ENCODE measurements at regions not wholly inside any gene's neighbourhood (a gene's known extent, or its start where the extent isn't known, plus 50 kb on each side); places are given as distances from the start of the nearest gene placed in this dataset.
A peak's percentile ranks its signal among the peaks of the same experiment; 100 is the strongest.

GRCh38 chr12:24304285-24304684 is 354.8 kb upstream of the SOX5 start:
- ATAC-seq = no peak
- no peak for DNase-seq (ENCODE audit: low spot score)
- no peaks in the 10 kb centered on the region for H3K4me1 Mint-ChIP-seq (ENCODE audit: low read depth in 2 of 2)
- no peaks in the 10 kb centered on the region for H3K36me3 Mint-ChIP-seq
- H3K9me3 Mint-ChIP-seq = peaks cover 8% of the 10 kb centered on the region
- H3K4me3 Mint-ChIP-seq = no peak overlapping the region
- no peaks in the 10 kb centered on the region for H3K27me3 Mint-ChIP-seq
- H3K27ac Mint-ChIP-seq = no peak overlapping the region

DNA sequence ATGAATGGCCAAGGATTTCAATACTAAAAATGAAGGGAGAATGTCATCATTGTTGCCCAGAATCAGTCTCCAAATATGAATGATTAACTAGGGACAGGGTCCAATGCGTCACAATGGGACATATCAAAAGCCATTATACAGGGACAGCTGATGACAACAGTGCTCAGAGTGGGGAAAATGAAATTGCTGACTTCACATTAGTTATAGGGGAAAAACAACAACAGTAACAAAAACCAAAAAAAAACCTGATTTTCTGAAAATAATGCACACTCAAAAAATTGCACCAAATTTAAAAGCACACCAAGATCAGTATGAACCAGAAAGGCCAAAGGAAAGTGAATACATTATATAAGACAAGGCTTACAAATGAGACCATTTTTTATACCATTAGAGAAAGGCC is 353.2 kb upstream of the SOX5 start:
- ATAC-seq (no peak), DNase-seq (ENCODE audit: low spot score) (no peak)
- no peaks in the 10 kb centered on the region for H3K4me1 Mint-ChIP-seq (ENCODE audit: low read depth in 2 of 2)
- no peak overlapping the region for H3K4me3 Mint-ChIP-seq
- no peak overlapping the region for H3K27ac Mint-ChIP-seq
- H3K27me3 Mint-ChIP-seq = no peaks in the 10 kb centered on the region
- H3K9me3 Mint-ChIP-seq = peaks cover 3% of the 10 kb centered on the region
- H3K36me3 Mint-ChIP-seq = no peaks in the 10 kb centered on the region

DNA sequence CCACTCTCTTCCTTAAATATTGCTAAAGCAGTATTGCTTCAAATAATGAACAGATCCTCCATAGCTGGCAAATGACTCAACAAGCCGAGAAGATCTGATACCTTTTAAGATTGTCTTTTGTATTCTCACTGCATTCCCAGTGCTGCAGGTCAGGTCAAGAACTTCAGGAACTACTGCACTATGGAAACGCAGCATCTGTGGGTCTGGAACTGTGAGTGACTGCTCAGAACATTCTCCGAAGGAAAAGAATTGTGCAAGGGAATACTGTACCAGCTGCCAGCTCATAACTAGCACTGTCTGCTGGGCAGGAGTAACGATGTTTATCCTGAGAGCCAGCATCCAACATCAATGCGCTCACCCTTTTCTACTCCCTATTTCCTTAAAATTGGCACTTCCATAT is 348.0 kb upstream of the SOX5 start:
- Mint-ChIP-seq H3K4me1 (ENCODE audit: low read depth in 2 of 2) (no peaks in the 10 kb centered on the region), H3K27me3 (no peaks in the 10 kb centered on the region), H3K27ac (no peak overlapping the region), H3K9me3 (no peaks in the 10 kb centered on the region), H3K4me3 (no peak overlapping the region), H3K36me3 (no peaks in the 10 kb centered on the region)
- no peak for DNase-seq (ENCODE audit: low spot score)
- ATAC-seq = no peak

GRCh38 chr12:24293549-24293948 is 344.1 kb upstream of the SOX5 start:
- DNase-seq (ENCODE audit: low spot score) = no peak
- H3K9me3 Mint-ChIP-seq = no peaks in the 10 kb centered on the region
- no peaks in the 10 kb centered on the region for H3K4me1 Mint-ChIP-seq (ENCODE audit: low read depth in 2 of 2)
- H3K36me3 Mint-ChIP-seq = no peaks in the 10 kb centered on the region
- no peaks in the 10 kb centered on the region for H3K27me3 Mint-ChIP-seq
- ATAC-seq = no peak
- no peak overlapping the region for H3K4me3 Mint-ChIP-seq
- no peak overlapping the region for H3K27ac Mint-ChIP-seq

GRCh38 chr12:24287963-24288362 is 338.5 kb upstream of the SOX5 start:
- no peaks in the 10 kb centered on the region for H3K4me1 Mint-ChIP-seq (ENCODE audit: low read depth in 2 of 2)
- H3K9me3 Mint-ChIP-seq = no peaks in the 10 kb centered on the region
- H3K27ac Mint-ChIP-seq = no peak overlapping the region
- H3K4me3 Mint-ChIP-seq = no peak overlapping the region
- ATAC-seq (no peak), DNase-seq (ENCODE audit: low spot score) (no peak)
- no peaks in the 10 kb centered on the region for H3K36me3 Mint-ChIP-seq
- H3K27me3 Mint-ChIP-seq = no peaks in the 10 kb centered on the region

DNA sequence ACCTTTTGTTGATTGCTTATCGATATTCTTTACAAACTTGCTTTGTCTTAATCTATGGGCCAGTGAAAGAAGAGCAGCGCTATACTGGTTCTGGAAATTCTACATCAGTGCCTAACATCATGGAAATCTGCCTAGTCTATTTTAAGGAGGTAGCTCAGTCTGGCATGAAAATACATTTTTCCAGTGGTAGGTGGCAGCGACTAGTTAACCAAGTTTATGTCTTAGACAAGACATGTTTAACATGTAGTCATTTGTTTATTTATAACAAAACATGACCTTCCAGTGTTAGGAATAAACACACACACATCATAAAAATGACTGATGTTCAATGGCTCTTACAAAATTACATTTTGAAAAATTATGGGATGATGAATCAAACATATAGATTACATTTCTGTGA is 336.0 kb upstream of the SOX5 start:
- no peak overlapping the region for H3K27ac Mint-ChIP-seq
- DNase-seq (ENCODE audit: low spot score) (no peak), ATAC-seq (no peak)
- no peaks in the 10 kb centered on the region for H3K9me3 Mint-ChIP-seq
- no peaks in the 10 kb centered on the region for H3K27me3 Mint-ChIP-seq
- no peaks in the 10 kb centered on the region for H3K36me3 Mint-ChIP-seq
- H3K4me1 Mint-ChIP-seq (ENCODE audit: low read depth in 2 of 2) = no peaks in the 10 kb centered on the region
- no peak overlapping the region for H3K4me3 Mint-ChIP-seq

DNA sequence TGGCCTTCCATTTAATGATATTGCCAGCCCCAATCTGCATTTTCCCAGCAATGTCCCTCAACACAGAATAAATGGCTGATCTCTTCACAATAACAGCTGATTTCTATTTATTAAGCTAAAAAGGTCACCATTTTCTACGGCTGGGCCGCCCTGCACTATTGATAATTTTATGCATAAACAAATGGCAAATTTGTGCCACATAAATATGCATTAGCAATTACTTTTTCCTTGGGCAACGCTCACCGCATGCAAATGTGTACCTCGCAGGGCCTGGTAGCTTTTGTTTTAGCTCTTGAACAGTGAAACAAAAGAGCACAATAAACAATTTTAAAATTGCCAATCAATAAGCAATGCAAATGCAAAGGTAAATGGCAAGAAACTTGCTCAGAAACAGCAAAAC is 331.9 kb upstream of the SOX5 start:
- DNase-seq (ENCODE audit: low spot score) (no peak), ATAC-seq (no peak)
- no peaks in the 10 kb centered on the region for H3K36me3 Mint-ChIP-seq
- H3K27ac Mint-ChIP-seq = no peak overlapping the region
- no peaks in the 10 kb centered on the region for H3K4me1 Mint-ChIP-seq (ENCODE audit: low read depth in 2 of 2)
- no peaks in the 10 kb centered on the region for H3K27me3 Mint-ChIP-seq
- H3K4me3 Mint-ChIP-seq = no peak overlapping the region
- no peaks in the 10 kb centered on the region for H3K9me3 Mint-ChIP-seq

DNA sequence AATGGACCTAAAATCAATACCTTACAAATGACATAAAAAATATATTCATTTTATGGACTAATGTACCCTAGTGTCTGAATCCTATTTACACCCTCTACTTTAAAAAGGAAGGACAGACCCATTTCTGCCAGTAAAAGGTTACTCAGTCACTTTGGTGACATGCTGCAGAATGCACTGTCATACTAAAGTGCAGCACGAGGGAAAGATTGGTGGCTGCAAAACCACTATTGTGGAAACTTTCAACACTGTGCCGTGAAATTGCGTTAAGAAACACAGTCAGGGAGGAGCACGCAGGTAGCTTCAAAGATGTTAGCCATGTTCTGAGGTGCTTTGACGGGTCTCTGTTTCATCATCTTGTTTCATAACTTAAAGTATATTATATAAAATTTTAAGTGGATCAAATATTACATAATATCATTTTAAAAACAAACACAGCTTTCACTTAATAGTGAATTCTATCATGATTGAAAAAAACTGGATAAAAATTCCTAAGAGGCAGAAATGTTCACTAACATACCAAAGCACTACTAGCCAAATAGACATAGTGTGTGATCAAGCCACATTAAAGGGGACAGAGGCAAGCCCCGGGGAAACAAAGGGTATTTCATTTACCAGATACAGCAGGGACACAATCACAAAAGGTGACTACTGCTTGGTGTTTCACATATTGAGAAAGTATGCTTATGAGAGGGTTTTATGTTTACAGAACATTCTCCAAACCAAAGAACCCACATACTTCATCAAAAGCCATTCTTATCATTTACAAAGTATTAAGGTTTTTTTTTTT is 330.8 kb upstream of the SOX5 start:
- no peak for DNase-seq (ENCODE audit: low spot score)
- H3K27me3 Mint-ChIP-seq = no peaks in the 10 kb centered on the region

GRCh38 chr12:24278832-24279231 is 329.4 kb upstream of the SOX5 start:
- Mint-ChIP-seq H3K27me3 (no peaks in the 10 kb centered on the region), H3K9me3 (no peaks in the 10 kb centered on the region), H3K4me3 (no peak overlapping the region), H3K27ac (no peak overlapping the region), H3K36me3 (no peaks in the 10 kb centered on the region), H3K4me1 (ENCODE audit: low read depth in 2 of 2) (no peaks in the 10 kb centered on the region)
- DNase-seq (ENCODE audit: low spot score) = no peak
- ATAC-seq = no peak

More for the DNA sequence above, 330.8 kb upstream of the SOX5 start:
- Mint-ChIP-seq H3K4me3 (no peak overlapping the region), H3K9me3 (no peaks in the 10 kb centered on the region), H3K36me3 (no peaks in the 10 kb centered on the region), H3K4me1 (ENCODE audit: low read depth in 2 of 2) (no peaks in the 10 kb centered on the region), H3K27ac (peak overlapping the region in 1 of 2 donors; percentile 37)
- peak in 1 of 2 donors; percentile 67 for ATAC-seq

GRCh38 chr12:24270965-24271364 is 321.5 kb upstream of the SOX5 start:
- ATAC-seq (no peak), DNase-seq (ENCODE audit: low spot score) (no peak)
- Mint-ChIP-seq H3K9me3 (no peaks in the 10 kb centered on the region), H3K36me3 (no peaks in the 10 kb centered on the region), H3K4me1 (ENCODE audit: low read depth in 2 of 2) (no peaks in the 10 kb centered on the region), H3K27me3 (no peaks in the 10 kb centered on the region), H3K4me3 (no peak overlapping the region), H3K27ac (no peak overlapping the region)

GRCh38 chr12:24270464-24270863 is 321.0 kb upstream of the SOX5 start:
- Mint-ChIP-seq H3K9me3 (no peaks in the 10 kb centered on the region), H3K27ac (no peak overlapping the region), H3K27me3 (no peaks in the 10 kb centered on the region), H3K4me1 (ENCODE audit: low read depth in 2 of 2) (no peaks in the 10 kb centered on the region), H3K4me3 (no peak overlapping the region), H3K36me3 (no peaks in the 10 kb centered on the region)
- no peak for DNase-seq (ENCODE audit: low spot score)
- ATAC-seq = no peak

DNA sequence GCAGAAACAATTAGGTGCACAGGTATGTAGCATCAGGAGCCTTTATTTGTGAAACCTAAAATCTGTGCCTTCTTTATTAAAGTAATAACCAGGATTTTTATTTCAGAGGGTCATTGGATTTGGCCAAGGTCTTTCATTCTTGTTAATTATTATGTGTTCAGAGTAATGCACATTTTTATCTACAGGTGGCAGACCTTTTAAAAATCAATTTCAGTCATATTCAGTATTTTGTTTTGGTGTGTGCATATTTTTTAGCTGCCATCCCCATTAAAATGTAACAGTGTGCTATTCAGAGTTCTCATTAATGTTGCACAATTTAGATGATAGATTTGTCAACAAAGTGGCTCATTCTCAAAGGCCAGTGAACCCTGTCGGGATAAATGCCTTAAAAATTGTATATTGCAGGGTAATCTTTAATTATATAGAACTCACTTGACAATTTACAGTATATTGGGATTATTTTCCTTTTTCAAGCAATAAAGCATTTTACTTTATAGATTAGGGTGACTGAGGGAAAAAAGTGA is 319.3 kb upstream of the SOX5 start:
- no peaks in the 10 kb centered on the region for H3K36me3 Mint-ChIP-seq
- ATAC-seq = no peak
- H3K27me3 Mint-ChIP-seq = no peaks in the 10 kb centered on the region
- no peak overlapping the region for H3K4me3 Mint-ChIP-seq
- no peaks in the 10 kb centered on the region for H3K4me1 Mint-ChIP-seq (ENCODE audit: low read depth in 2 of 2)
- no peak overlapping the region for H3K27ac Mint-ChIP-seq
- DNase-seq (ENCODE audit: low spot score) = no peak
- H3K9me3 Mint-ChIP-seq = no peaks in the 10 kb centered on the region

DNA sequence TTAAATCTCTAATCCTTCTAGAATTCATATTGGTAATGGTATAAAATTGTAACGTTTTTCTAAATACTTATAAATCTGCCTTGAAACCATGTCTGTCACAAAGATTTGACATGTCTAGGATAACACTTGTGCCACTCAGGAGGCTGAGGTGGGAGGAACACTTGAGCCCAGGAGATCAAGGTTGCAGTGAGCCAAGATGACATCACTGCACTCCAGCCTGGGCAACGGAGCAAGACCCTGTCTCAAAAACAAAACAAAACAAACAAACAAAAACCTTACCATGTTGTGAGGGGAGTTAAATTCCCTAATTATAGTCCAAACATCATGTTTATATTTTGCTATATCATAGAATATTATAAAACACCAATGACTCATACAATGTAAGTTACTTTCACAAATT is 317.5 kb upstream of the SOX5 start:
- Mint-ChIP-seq H3K27me3 (no peaks in the 10 kb centered on the region), H3K27ac (no peak overlapping the region), H3K36me3 (no peaks in the 10 kb centered on the region), H3K4me3 (no peak overlapping the region), H3K9me3 (no peaks in the 10 kb centered on the region), H3K4me1 (ENCODE audit: low read depth in 2 of 2) (no peaks in the 10 kb centered on the region)
- ATAC-seq = no peak
- no peak for DNase-seq (ENCODE audit: low spot score)

DNA sequence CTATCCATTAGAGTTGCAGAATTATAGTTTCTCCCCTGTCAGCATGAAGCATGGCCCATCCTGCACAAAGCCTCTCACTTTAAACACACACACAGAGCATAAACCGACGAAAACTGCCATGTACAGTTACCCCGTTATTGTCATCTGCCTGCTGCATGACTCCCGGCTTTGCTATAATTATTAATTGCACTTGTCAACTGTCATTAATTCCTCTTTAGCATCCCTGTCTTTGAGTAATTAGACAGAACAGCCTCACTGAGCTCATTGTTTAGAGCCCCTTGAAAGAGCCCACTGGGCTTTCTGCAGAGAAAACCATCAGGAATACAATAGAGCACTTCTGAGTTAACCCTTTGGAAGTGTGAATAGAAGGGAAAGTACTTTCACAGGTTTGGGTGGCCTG is 307.2 kb upstream of the SOX5 start:
- H3K9me3 Mint-ChIP-seq = peaks cover 5% of the 10 kb centered on the region
- no peak for ATAC-seq
- H3K27me3 Mint-ChIP-seq = no peaks in the 10 kb centered on the region
- no peaks in the 10 kb centered on the region for H3K36me3 Mint-ChIP-seq
- no peak overlapping the region for H3K4me3 Mint-ChIP-seq
- DNase-seq (ENCODE audit: low spot score) = no peak
- no peak overlapping the region for H3K27ac Mint-ChIP-seq
- no peaks in the 10 kb centered on the region for H3K4me1 Mint-ChIP-seq (ENCODE audit: low read depth in 2 of 2)

Data from natural killer cell treated with Interleukin-12 subunit alpha and Interleukin-12 subunit beta and Interleukin-15 and Interleukin-18, amount 100 ng/mL, for 72 hours (primary cell).